Heart left ventricle (tissue), 16 donors: ENCODE measurements at regions not wholly inside any gene's neighbourhood (a gene's known extent, or its start where the extent isn't known, plus 50 kb on each side); places are given as distances from the start of the nearest gene placed in this dataset.
A peak's percentile ranks its signal among the peaks of the same experiment; 100 is the strongest.

Experiments used
- ATAC-seq, 4 donors: fragments of 200-7000 bp; cut with Tn5 transposase; one replicate each; pipeline ENCODE4 v1.9.1; 2020 to 2022; ENCODE audit warnings: moderate library complexity in 4 of 4, mild to moderate bottlenecking in 3 of 4, moderate number of reproducible peaks in 1 of 4
- DNase-seq, 5 donors: peaks; one replicate each; pipeline ENCODE4 v3.0.0-alpha.2; 2020
- H3K27ac ChIP-seq, 12 donors: fragments of 200-600 bp; sonication (generic) in 4 of 12; one replicate each; pipeline versions ENCODE4 v1.5.0 to v1.8.0; 2016 to 2022; ENCODE audit warnings: mild to moderate bottlenecking in 2 of 12
- H3K27me3 ChIP-seq, 9 donors: fragments of 200-600 bp; sonication (generic) in 2 of 9; one replicate each; pipeline versions ENCODE4 v1.5.1 to v1.8.0; 2016 to 2022; ENCODE audit warnings: mild to moderate bottlenecking in 3 of 9
- H3K36me3 ChIP-seq, 9 donors: fragments of 200-600 bp; sonication (generic) in 2 of 9; one replicate each; pipeline versions ENCODE4 v1.5.0 to v1.8.0; 2018 to 2022; ENCODE audit warnings: mild to moderate bottlenecking in 2 of 9
- H3K4me1 ChIP-seq, 12 donors: fragments of 200-600 bp; sonication (generic) in 4 of 12; one replicate each; pipeline versions ENCODE4 v1.5.0 to v1.8.0; 2016 to 2022; ENCODE audit warnings: mild to moderate bottlenecking in 3 of 12
- H3K4me3 ChIP-seq, 12 donors: fragments of 200-600 bp; sonication (generic) in 4 of 12; one replicate each; pipeline versions ENCODE4 v1.5.0 to v1.8.0; 2017 to 2022; ENCODE audit warnings: mild to moderate bottlenecking in 9 of 12, moderate library complexity in 4 of 12
- H3K9me3 ChIP-seq, 12 donors: fragments of 200-600 bp; sonication (generic) in 4 of 12; one replicate each; pipeline versions ENCODE4 v1.5.0 to v1.8.0; 2016 to 2022; ENCODE audit warnings: mild to moderate bottlenecking in 1 of 12
- CTCF ChIP-seq, 12 donors: fragments of 200-600 bp; sonication (generic) in 4 of 12; IDR thresholded peaks; one replicate each; pipeline versions ENCODE4 v1.5.0 to v1.8.0; 2018 to 2022; ENCODE audit warnings: antibody characterized with exemption in 12 of 12, mild to moderate bottlenecking in 5 of 12
- POLR2A ChIP-seq, 2 donors: fragments of 450-650 bp; IDR thresholded peaks; one replicate each; pipeline ENCODE4 v1.6.1; 2017; ENCODE audit warnings: antibody characterized with exemption in 2 of 2, mild to moderate bottlenecking in 2 of 2, moderate library complexity in 2 of 2
- WGBS, 4 donors: extraction: QIAGEN DNeasy Blood & Tissue Kit in 2 of 4; methylation state at CpG; one replicate each; pipeline versions ENCODE4 v1.1.5 to v1.1.7; 2013 to 2018; 5-methylcytosine and 5-hydroxymethylcytosine counted together
- intact Hi-C, 10 donors: fragments of 100-400 bp; cut with DNase I; formaldehyde crosslinking; loops; one replicate each; pipeline versions ENCODE4 v1.11.1 to v1.14.2; 2022
- donor health status: ischemic (EF 13 %, LVEDD 7.1; RV severe dilation, severe dysfunction).
- donor health status: healthy with polysubstance abuse.
- donor health status: DM: no; HTN: yes; CAD: no.
- donor health status: DM: no; HTN: no; CAD: no.
- donor health status: ischemic (EF 25% LVEDD 6.9; RV normal size, moderate dysfunction).
- donor health status: ischemic (EF 25% LVEDD 5.7; RV mildly dilated, moderate dysfunction).
- donor health status: healthy.
- donor health status: DM: yes; HTN: yes; CAD: no.
- donor health status: ischemic (EF 35%, LVEDD 5.7; RV mildly dilated, moderate dysfunction).
- donor health status: nonischemic (EF 11% LVEDD 7.7; RV severe dilation, severe dysfunction).
- donor health status: DM: yes; HTN: yes; CAD: no.
- donor health status: PGD.
- donor health status: ischemic (EF 29% LVEDD 5.4; RV normal size, mild dysfunction).
- donor health status: nonischemic (EF 23%, LVEDD 6.1; RV moderate dilation, normal function).

- H3K4me1 ChIP-seq, result peaks cover 0 to 17% (median 0%) of the 10 kb centered on the region in 12 donors
- no peak for TF ChIP-seq POLR2A (IDR thresholded peaks at IDR 0.05)
- no peak for TF ChIP-seq CTCF (IDR thresholded peaks at IDR 0.05)
- intact Hi-C loops, result no loop called here
- ATAC-seq, result no peak
- no peak overlapping the region for H3K27ac ChIP-seq
- WGBS, 4 donors, result 73 to 80% (median 76%) methylated on average over 6 of the region's 6 CpGs
- no peaks in the 10 kb centered on the region for H3K9me3 ChIP-seq
- no peak overlapping the region for H3K4me3 ChIP-seq
- H3K36me3 ChIP-seq, result no peaks in the 10 kb centered on the region
- DNase-seq, result no peak
- peaks cover 0 to 56% (median 35%) of the 10 kb centered on the region in 9 donors for H3K27me3 ChIP-seq
Observed at GRCh38 chr3:184488577-184488976, 73.0 kb upstream of the EPHB3 start.

DNA sequence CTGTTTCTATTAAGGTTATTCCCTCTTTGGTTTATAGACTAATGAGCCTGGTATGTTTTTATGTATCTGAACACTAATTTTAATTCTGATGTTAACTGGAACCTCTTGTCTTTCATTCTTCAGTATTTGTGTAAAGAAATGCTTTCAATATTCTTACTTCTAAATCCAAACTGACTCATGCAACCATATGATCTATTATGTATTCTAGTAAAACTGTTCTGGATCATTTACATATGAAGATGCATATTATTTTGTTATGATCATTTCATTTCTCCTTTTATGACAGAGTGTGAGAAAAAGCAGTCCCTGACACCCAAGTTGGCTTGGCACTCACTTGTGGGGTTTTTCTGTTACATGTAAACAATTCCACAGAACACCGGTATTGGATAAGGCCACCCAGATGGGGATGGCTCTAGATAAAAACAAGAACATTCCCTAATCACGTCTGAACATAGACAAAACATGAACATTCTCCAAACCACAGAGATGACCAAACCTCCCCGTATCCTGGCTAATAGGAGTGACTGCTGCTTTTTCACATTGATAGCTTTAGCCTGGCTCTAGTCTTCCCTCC, 72.2 kb upstream of the EPHB3 start:
- TF ChIP-seq POLR2A (IDR thresholded peaks at IDR 0.05), result no peak
- WGBS, 4 donors, result 34 to 52% (median 42%) methylated on average over 3 of the region's 3 CpGs
- H3K4me3 ChIP-seq, result no peak overlapping the region
- intact Hi-C loops, result no loop called here
- no peaks in the 10 kb centered on the region for H3K9me3 ChIP-seq
- peaks cover 0 to 17% (median 0%) of the 10 kb centered on the region in 12 donors for H3K4me1 ChIP-seq
- DNase-seq (no peak), ATAC-seq (no peak)
- H3K36me3 ChIP-seq, result no peaks in the 10 kb centered on the region
- no peak overlapping the region for H3K27ac ChIP-seq
- peaks cover 0 to 63% (median 36%) of the 10 kb centered on the region in 9 donors for H3K27me3 ChIP-seq

DNA sequence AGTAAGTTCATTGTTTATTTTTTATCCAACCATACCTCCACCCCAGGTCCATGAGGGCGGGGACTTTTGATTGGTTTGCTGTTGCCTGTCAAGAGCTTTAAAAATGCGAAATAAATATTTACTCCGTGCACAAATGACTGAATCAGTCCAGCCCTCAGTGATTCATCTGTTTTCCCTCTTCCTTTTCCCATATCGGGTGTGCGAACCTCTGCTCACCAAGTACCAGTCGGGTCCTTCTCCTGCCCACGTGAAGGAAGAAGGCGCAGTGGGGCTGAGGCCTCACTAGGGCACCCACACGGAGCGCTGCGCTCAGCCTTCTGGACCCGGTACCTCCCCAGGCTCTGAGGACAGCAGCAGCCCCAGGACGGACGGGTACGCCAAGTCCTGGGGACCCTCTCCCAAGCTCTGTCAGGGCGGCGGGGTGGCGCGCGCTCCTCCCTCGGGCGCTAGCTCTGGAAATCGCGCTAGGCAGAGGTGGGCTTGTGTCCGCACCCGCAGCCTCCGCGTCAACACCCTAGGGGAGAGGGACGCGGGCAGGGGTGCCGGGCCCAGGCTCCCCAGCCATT, 70.5 kb upstream of the EPHB3 start:
- intact Hi-C loops, result no loop called here
- H3K36me3 ChIP-seq, result no peaks in the 10 kb centered on the region
- ATAC-seq (no peak), DNase-seq (no peak)
- H3K9me3 ChIP-seq, result no peaks in the 10 kb centered on the region
- peaks cover 0 to 70% (median 41%) of the 10 kb centered on the region in 9 donors for H3K27me3 ChIP-seq
- no peak for TF ChIP-seq CTCF (IDR thresholded peaks at IDR 0.05)
- no peak for TF ChIP-seq POLR2A (IDR thresholded peaks at IDR 0.05)
- peaks cover 0 to 17% (median 0%) of the 10 kb centered on the region in 12 donors for H3K4me1 ChIP-seq
- H3K4me3 ChIP-seq, result no peak overlapping the region
- no peak overlapping the region for H3K27ac ChIP-seq
- 19 to 38% (median 29%) methylated on average over 7 to 31 of the region's 31 CpGs for WGBS, 4 donors

DNA sequence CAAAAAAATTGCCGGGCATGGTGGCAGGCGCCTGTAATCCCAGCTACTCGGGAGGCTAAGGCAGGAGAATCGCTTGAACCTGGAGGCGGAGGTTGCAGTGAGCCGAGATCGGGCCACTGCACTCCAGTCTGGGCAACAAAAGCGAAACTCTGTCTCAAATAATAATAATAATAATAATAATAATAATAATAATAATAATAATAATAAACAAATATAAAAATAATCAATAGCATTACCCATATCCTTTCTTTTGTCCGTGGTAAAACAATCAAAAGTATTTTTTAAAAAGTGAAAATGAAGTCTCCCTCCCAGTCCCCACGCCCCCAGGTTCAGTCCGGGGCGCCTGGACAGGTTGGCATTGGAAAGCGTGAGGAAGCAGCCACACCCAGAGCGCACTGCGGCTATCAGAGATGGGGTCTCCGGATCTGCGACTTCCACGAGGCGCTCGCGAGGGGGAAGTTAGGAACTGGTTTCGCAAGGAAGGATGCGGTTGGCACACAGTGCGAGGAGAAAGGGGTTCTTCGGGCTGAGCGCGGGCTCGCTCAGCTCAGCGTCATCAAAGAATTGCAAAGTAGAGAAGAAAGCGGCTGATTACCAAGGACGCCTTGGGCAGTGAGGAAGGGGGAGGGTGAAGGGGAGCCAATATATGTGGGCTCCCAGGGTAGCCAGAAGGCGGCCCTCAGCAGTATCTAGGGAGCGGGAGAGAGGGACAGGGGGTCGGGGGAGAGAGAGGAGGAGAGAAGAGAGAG, 69.5 kb upstream of the EPHB3 start:
- ATAC-seq (peak in 3 of 4 donors; percentile 64 to 76 (median 73)), DNase-seq (peak; percentile 37 to 70 (median 58))
- intact Hi-C loops, result no loop called here
- peak overlapping the region in 1 of 12 donors; percentile 5 for H3K4me3 ChIP-seq
- H3K27me3 ChIP-seq, result peaks cover 0 to 75% (median 41%) of the 10 kb centered on the region in 9 donors
- H3K36me3 ChIP-seq, result no peaks in the 10 kb centered on the region
- peaks cover 0 to 17% (median 0%) of the 10 kb centered on the region in 12 donors for H3K4me1 ChIP-seq
- WGBS, 4 donors, result 21 to 28% (median 24%) methylated on average over 34 of the region's 34 CpGs
- no peak overlapping the region for H3K27ac ChIP-seq
- TF ChIP-seq CTCF (IDR thresholded peaks at IDR 0.05), result no peak
- no peak for TF ChIP-seq POLR2A (IDR thresholded peaks at IDR 0.05)
- H3K9me3 ChIP-seq, result no peaks in the 10 kb centered on the region
